ENCODE measurements at regions not wholly inside any gene's neighbourhood (a gene's known extent, or its start where the extent isn't known, plus 50 kb on each side); places are given as distances from the start of the nearest gene placed in this dataset.

- Mint-ChIP-seq H3K4me3 (no peak overlapping the region), H3K27me3 (peaks cover 4% of the 10 kb centered on the region), H3K4me1 (ENCODE audit: low read depth) (no peaks in the 10 kb centered on the region)
Observed at GRCh38 chr4:155548173-155548572, 118.5 kb upstream of the GUCY1A1 start.

GRCh38 chr4:155546451-155546850, 120.2 kb upstream of the GUCY1A1 start:
- no peak overlapping the region for H3K4me3 Mint-ChIP-seq
- no peaks in the 10 kb centered on the region for H3K9me3 Mint-ChIP-seq
- no peaks in the 10 kb centered on the region for H3K36me3 Mint-ChIP-seq (ENCODE audit: low read depth)
- peaks cover 4% of the 10 kb centered on the region for H3K27me3 Mint-ChIP-seq
- H3K4me1 Mint-ChIP-seq (ENCODE audit: low read depth) = no peaks in the 10 kb centered on the region
- no peak overlapping the region for H3K27ac Mint-ChIP-seq

More at GRCh38 chr4:155548173-155548572, 118.5 kb upstream of the GUCY1A1 start:
- no peaks in the 10 kb centered on the region for H3K36me3 Mint-ChIP-seq (ENCODE audit: low read depth)
- no peaks in the 10 kb centered on the region for H3K9me3 Mint-ChIP-seq
- no peak overlapping the region for H3K27ac Mint-ChIP-seq

- peaks cover 4% of the 10 kb centered on the region for H3K27me3 Mint-ChIP-seq
- H3K36me3 Mint-ChIP-seq (ENCODE audit: low read depth) = no peaks in the 10 kb centered on the region
- H3K9me3 Mint-ChIP-seq = no peaks in the 10 kb centered on the region
- H3K4me1 Mint-ChIP-seq (ENCODE audit: low read depth) = no peaks in the 10 kb centered on the region
- H3K27ac Mint-ChIP-seq = no peak overlapping the region
- H3K4me3 Mint-ChIP-seq = no peak overlapping the region
Observed at GRCh38 chr4:155545456-155545855, 121.2 kb upstream of the GUCY1A1 start.

- Mint-ChIP-seq H3K36me3 (ENCODE audit: low read depth) (no peaks in the 10 kb centered on the region), H3K27me3 (peaks cover 4% of the 10 kb centered on the region), H3K4me1 (ENCODE audit: low read depth) (no peaks in the 10 kb centered on the region), H3K9me3 (no peaks in the 10 kb centered on the region), H3K4me3 (no peak overlapping the region), H3K27ac (no peak overlapping the region)
Observed at GRCh38 chr4:155544547-155544946, 122.1 kb upstream of the GUCY1A1 start.

GRCh38 chr4:155543126-155543765, 123.4 kb upstream of the GUCY1A1 start:
- H3K4me3 Mint-ChIP-seq = no peak overlapping the region
- no peaks in the 10 kb centered on the region for H3K36me3 Mint-ChIP-seq (ENCODE audit: low read depth)

GRCh38 chr4:155542415-155542814, 124.2 kb upstream of the GUCY1A1 start:
- Mint-ChIP-seq H3K27ac (no peak overlapping the region), H3K4me1 (ENCODE audit: low read depth) (no peaks in the 10 kb centered on the region), H3K9me3 (no peaks in the 10 kb centered on the region), H3K27me3 (peaks cover 4% of the 10 kb centered on the region), H3K4me3 (no peak overlapping the region), H3K36me3 (ENCODE audit: low read depth) (no peaks in the 10 kb centered on the region)

More at GRCh38 chr4:155543126-155543765, 123.4 kb upstream of the GUCY1A1 start:
- Mint-ChIP-seq H3K27ac (no peak overlapping the region), H3K27me3 (peaks cover 4% of the 10 kb centered on the region), H3K4me1 (ENCODE audit: low read depth) (no peaks in the 10 kb centered on the region), H3K9me3 (no peaks in the 10 kb centered on the region)

GRCh38 chr4:155541716-155542115, 124.9 kb upstream of the GUCY1A1 start:
- Mint-ChIP-seq H3K27ac (no peak overlapping the region), H3K4me3 (no peak overlapping the region), H3K4me1 (ENCODE audit: low read depth) (no peaks in the 10 kb centered on the region), H3K27me3 (peaks cover 4% of the 10 kb centered on the region), H3K9me3 (no peaks in the 10 kb centered on the region), H3K36me3 (ENCODE audit: low read depth) (no peaks in the 10 kb centered on the region)

GRCh38 chr4:155540698-155541097, 126.0 kb upstream of the GUCY1A1 start:
- Mint-ChIP-seq H3K4me3 (no peak overlapping the region), H3K4me1 (ENCODE audit: low read depth) (no peaks in the 10 kb centered on the region), H3K27me3 (peaks cover 4% of the 10 kb centered on the region), H3K36me3 (ENCODE audit: low read depth) (no peaks in the 10 kb centered on the region), H3K27ac (no peak overlapping the region), H3K9me3 (no peaks in the 10 kb centered on the region)

GRCh38 chr4:155539746-155540145, 126.9 kb upstream of the GUCY1A1 start:
- H3K4me1 Mint-ChIP-seq (ENCODE audit: low read depth) = no peaks in the 10 kb centered on the region
- H3K36me3 Mint-ChIP-seq (ENCODE audit: low read depth) = no peaks in the 10 kb centered on the region
- H3K27ac Mint-ChIP-seq = no peak overlapping the region
- H3K9me3 Mint-ChIP-seq = no peaks in the 10 kb centered on the region
- no peak overlapping the region for H3K4me3 Mint-ChIP-seq
- no peaks in the 10 kb centered on the region for H3K27me3 Mint-ChIP-seq

- no peaks in the 10 kb centered on the region for H3K36me3 Mint-ChIP-seq (ENCODE audit: low read depth)
Observed at GRCh38 chr4:155535802-155536454, 130.7 kb upstream of the GUCY1A1 start.

GRCh38 chr4:155532373-155533085, 134.1 kb upstream of the GUCY1A1 start:
- Mint-ChIP-seq H3K4me3 (no peak overlapping the region), H3K27ac (no peak overlapping the region), H3K9me3 (no peaks in the 10 kb centered on the region)

More at GRCh38 chr4:155535802-155536454, 130.7 kb upstream of the GUCY1A1 start:
- Mint-ChIP-seq H3K4me3 (no peak overlapping the region), H3K4me1 (ENCODE audit: low read depth) (no peaks in the 10 kb centered on the region), H3K27ac (no peak overlapping the region), H3K27me3 (peaks cover 3% of the 10 kb centered on the region), H3K9me3 (no peaks in the 10 kb centered on the region)

GRCh38 chr4:155530857-155531256, 135.8 kb upstream of the GUCY1A1 start:
- peaks cover 4% of the 10 kb centered on the region for H3K4me1 Mint-ChIP-seq (ENCODE audit: low read depth)
- no peaks in the 10 kb centered on the region for H3K9me3 Mint-ChIP-seq
- H3K36me3 Mint-ChIP-seq (ENCODE audit: low read depth) = no peaks in the 10 kb centered on the region
- no peak overlapping the region for H3K27ac Mint-ChIP-seq
- no peak overlapping the region for H3K4me3 Mint-ChIP-seq
- peaks cover 11% of the 10 kb centered on the region for H3K27me3 Mint-ChIP-seq

More at GRCh38 chr4:155532373-155533085, 134.1 kb upstream of the GUCY1A1 start:
- Mint-ChIP-seq H3K27me3 (peaks cover 3% of the 10 kb centered on the region), H3K4me1 (ENCODE audit: low read depth) (no peaks in the 10 kb centered on the region), H3K36me3 (ENCODE audit: low read depth) (no peaks in the 10 kb centered on the region)

- Mint-ChIP-seq H3K27me3 (peaks cover 11% of the 10 kb centered on the region), H3K36me3 (ENCODE audit: low read depth) (no peaks in the 10 kb centered on the region), H3K9me3 (no peaks in the 10 kb centered on the region), H3K27ac (no peak overlapping the region), H3K4me1 (ENCODE audit: low read depth) (peaks cover 4% of the 10 kb centered on the region), H3K4me3 (no peak overlapping the region)
Observed at GRCh38 chr4:155530290-155530689, 136.4 kb upstream of the GUCY1A1 start.

GRCh38 chr4:155529716-155530115, 136.9 kb upstream of the GUCY1A1 start:
- H3K4me1 Mint-ChIP-seq (ENCODE audit: low read depth) = peaks cover 4% of the 10 kb centered on the region
- H3K27ac Mint-ChIP-seq = no peak overlapping the region
- no peaks in the 10 kb centered on the region for H3K36me3 Mint-ChIP-seq (ENCODE audit: low read depth)
- peaks cover 11% of the 10 kb centered on the region for H3K27me3 Mint-ChIP-seq
- H3K4me3 Mint-ChIP-seq = no peak overlapping the region
- no peaks in the 10 kb centered on the region for H3K9me3 Mint-ChIP-seq

- Mint-ChIP-seq H3K9me3 (no peaks in the 10 kb centered on the region), H3K4me1 (ENCODE audit: low read depth) (peaks cover 4% of the 10 kb centered on the region), H3K27ac (no peak overlapping the region), H3K36me3 (ENCODE audit: low read depth) (no peaks in the 10 kb centered on the region), H3K4me3 (no peak overlapping the region), H3K27me3 (peaks cover 11% of the 10 kb centered on the region)
Observed at GRCh38 chr4:155529272-155529671, 137.4 kb upstream of the GUCY1A1 start.
